PC-9 (cell line): ENCODE measurements at regions not wholly inside any gene's neighbourhood (a gene's known extent, or its start where the extent isn't known, plus 50 kb on each side); places are given as distances from the start of the nearest gene placed in this dataset.

Experiments used
- CTCF ChIP-seq: fragments of 200-600 bp; sonication (generic); conservative IDR thresholded peaks from 2 replicates; pipeline ENCODE4 v1.6.1; 2017; ENCODE audit warnings: mixed run types, antibody characterized with exemption, mild to moderate bottlenecking, moderate library complexity
- EZH2 ChIP-seq: fragments of 200-600 bp; sonication (generic); IDR thresholded peaks from 2 replicates; pipeline ENCODE4 v1.8.0; 2017; ENCODE audit warnings: antibody characterized with exemption, low read depth

- no peak for TF ChIP-seq EZH2
- TF ChIP-seq CTCF = no peak
Observed at GRCh38 chr3:148147903-148148302, 549.8 kb upstream of the AGTR1 start.
